ENCODE measurements at regions not wholly inside any gene's neighbourhood (a gene's known extent, or its start where the extent isn't known, plus 50 kb on each side); places are given as distances from the start of the nearest gene placed in this dataset.

- H3K4me3 ChIP-seq (ENCODE audit: control insufficient read depth, low read depth, low read length) = no peak overlapping the region
- no peak for DNase-seq (ENCODE audit: low read depth)
- TF ChIP-seq, protein P1, sequence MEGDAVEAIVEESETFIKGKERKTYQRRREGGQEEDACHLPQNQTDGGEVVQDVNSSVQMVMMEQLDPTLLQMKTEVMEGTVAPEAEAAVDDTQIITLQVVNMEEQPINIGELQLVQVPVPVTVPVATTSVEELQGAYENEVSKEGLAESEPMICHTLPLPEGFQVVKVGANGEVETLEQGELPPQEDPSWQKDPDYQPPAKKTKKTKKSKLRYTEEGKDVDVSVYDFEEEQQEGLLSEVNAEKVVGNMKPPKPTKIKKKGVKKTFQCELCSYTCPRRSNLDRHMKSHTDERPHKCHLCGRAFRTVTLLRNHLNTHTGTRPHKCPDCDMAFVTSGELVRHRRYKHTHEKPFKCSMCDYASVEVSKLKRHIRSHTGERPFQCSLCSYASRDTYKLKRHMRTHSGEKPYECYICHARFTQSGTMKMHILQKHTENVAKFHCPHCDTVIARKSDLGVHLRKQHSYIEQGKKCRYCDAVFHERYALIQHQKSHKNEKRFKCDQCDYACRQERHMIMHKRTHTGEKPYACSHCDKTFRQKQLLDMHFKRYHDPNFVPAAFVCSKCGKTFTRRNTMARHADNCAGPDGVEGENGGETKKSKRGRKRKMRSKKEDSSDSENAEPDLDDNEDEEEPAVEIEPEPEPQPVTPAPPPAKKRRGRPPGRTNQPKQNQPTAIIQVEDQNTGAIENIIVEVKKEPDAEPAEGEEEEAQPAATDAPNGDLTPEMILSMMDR (conservative IDR thresholded peaks at IDR 0.05; ENCODE audit: control insufficient read depth, insufficient read depth, low read depth, low read length) = no peak
These were observed 500.4 kb downstream of the MIAT start for GRCh38 chr22:27157666-27158370.

- no peak for DNase-seq (ENCODE audit: low read depth)
- H3K4me3 ChIP-seq (ENCODE audit: control insufficient read depth, low read depth, low read length) = no peak overlapping the region
- TF ChIP-seq, protein P1 (conservative IDR thresholded peaks at IDR 0.05; ENCODE audit: control insufficient read depth, insufficient read depth, low read depth, low read length) = no peak
These were observed 501.6 kb downstream of the MIAT start for GRCh38 chr22:27159016-27159415.

DNA sequence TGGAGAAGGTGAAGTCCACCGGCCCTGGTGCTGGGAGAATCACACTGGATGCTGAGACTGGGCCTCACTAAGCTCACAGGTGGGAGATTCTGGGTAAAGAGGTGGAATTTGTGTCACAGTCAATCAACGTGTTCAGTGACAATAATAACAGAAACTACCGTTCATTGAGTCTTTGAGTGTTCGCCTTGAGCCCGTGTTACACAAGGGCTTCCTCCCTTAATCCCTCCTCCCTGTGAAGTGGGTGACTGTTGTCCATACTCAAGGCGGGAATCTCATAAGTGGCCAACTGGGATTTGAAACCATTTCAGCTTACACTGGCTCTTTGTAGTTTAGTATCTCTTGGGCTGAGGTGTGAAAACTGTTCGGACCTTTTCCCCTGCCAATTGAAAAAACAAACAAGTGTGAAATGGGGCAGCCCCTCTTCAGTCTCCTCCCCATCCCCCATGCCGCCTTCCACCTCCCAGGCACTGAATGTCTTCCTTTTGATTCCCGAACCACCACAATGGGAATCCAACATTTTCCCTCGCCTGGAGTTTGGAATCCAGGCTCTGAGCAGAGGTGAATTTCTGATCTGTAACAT, 502.4 kb downstream of the MIAT start:
- H3K4me3 ChIP-seq (ENCODE audit: control insufficient read depth, low read depth, low read length) = no peak overlapping the region
- TF ChIP-seq, protein P1 (conservative IDR thresholded peaks at IDR 0.05; ENCODE audit: control insufficient read depth, insufficient read depth, low read depth, low read length) = no peak
- no peak for DNase-seq (ENCODE audit: low read depth)

GRCh38 chr22:27163162-27164137, 506.1 kb downstream of the MIAT start:
- TF ChIP-seq, protein P1 (conservative IDR thresholded peaks at IDR 0.05; ENCODE audit: control insufficient read depth, insufficient read depth, low read depth, low read length) = no peak
- DNase-seq (ENCODE audit: low read depth) = no peak

GRCh38 chr22:27164781-27165503, 507.6 kb downstream of the MIAT start:
- no peak overlapping the region for H3K4me3 ChIP-seq (ENCODE audit: control insufficient read depth, low read depth, low read length)
- TF ChIP-seq, protein P1 (conservative IDR thresholded peaks at IDR 0.05; ENCODE audit: control insufficient read depth, insufficient read depth, low read depth, low read length) = no peak
- DNase-seq (ENCODE audit: low read depth) = no peak

More at GRCh38 chr22:27163162-27164137, 506.1 kb downstream of the MIAT start:
- H3K4me3 ChIP-seq (ENCODE audit: control insufficient read depth, low read depth, low read length) = no peak overlapping the region

- TF ChIP-seq, protein P1 (conservative IDR thresholded peaks at IDR 0.05; ENCODE audit: control insufficient read depth, insufficient read depth, low read depth, low read length) = no peak
- DNase-seq (ENCODE audit: low read depth) = no peak
- no peak overlapping the region for H3K4me3 ChIP-seq (ENCODE audit: control insufficient read depth, low read depth, low read length)
These were observed 511.3 kb downstream of the MIAT start for GRCh38 chr22:27168681-27169080.

All from fibroblast of mammary gland (primary cell).